ENCODE measurements at regions not wholly inside any gene's neighbourhood (a gene's known extent, or its start where the extent isn't known, plus 50 kb on each side); places are given as distances from the start of the nearest gene placed in this dataset.
"Not testable (repeated sequence)": the region's sequence is repeated elsewhere in the genome, so short reads cannot be mapped to it uniquely, and the experiment has no call there.

DNA sequence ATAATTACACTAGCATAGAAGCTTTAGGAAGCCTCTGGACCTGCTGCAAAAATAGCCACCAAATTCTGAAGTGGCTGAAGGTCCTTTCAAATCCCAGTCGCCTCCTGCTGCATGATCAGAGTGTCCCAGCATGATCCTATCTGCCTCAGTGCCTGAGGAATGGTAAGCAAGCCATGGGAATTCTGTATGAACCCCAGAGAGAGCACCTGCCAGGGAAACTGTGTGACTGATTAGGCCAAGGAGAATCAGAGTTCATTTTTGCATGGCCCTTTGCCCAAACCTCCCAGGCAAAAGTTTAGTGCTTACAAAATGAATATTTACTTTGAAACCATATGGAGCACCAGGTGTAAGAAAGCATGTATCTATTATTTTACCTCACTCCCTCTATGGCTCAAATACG is 221.4 kb downstream of the ARL4C start:
- DNase-seq (ENCODE audit: low read depth), result no peak

DNA sequence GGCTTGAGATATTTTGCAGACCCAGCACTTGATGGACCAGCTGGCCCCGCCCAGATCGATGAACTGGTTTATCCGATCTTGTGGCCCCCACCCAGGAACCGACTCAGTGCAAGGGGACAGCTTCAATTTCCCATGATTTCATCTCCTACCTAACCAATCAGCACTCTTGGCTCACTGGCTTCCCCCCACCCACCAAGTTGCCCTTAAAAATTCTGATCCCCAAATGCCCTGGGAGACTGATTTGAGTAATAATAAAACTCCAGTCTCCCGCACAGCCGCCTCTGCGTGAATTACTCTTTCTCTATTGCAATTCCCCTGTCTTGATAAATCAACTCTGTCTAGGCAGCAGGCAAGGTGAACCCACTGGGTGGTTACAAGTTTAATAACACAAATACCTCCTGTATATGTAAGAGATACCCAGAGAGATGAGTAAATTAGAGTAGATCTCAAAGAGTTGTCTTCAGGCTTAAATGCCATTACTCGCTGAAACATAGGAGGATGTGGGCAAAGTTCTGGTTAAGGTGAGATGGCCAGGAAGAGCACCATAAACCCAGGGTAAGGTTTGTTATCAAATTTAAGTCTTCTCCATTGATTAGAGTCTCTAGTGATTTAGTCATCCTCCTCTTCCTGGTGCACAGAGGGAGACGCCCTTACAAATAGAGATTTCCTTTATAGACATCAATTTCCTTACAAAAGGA is 222.8 kb downstream of the ARL4C start:
- no peak for DNase-seq (ENCODE audit: low read depth)

DNA sequence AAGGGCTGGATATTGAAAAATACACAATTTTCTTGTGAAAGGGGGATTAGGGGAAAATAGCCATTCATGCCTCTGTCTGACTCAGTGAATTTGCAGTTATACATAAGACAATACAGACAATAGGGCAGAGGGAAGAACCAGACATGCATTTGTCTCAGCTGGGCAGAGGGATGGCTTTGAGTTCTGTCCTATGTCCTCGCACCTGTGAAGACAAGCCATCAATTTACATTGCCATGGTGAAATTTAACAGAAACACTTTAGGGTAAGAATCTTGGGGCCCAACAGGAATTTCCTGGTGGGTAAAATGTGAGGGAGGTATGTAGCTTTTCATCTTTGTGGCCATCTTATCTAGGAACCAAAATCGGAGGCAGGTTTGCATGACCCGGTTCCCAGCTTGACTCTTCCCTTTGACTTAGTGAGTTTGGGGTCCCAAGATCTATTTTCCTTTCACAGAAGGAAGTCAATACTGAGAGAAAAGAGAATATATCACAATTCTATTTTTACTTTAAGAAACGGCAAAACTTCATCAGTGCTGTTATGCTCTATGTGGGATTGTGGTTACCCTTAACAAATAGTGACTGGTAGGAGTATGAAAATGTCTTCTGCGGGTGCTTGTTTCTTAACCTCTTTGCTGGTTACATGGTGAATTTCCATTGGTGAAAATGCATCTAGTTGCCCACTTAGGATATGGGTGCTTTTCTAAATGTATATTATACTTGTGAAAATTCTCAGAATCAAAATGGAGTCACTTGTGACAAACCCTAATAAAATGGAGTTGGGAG is 221.8 kb downstream of the SPP2 start:
- no peak for DNase-seq (ENCODE audit: low read depth)

DNA sequence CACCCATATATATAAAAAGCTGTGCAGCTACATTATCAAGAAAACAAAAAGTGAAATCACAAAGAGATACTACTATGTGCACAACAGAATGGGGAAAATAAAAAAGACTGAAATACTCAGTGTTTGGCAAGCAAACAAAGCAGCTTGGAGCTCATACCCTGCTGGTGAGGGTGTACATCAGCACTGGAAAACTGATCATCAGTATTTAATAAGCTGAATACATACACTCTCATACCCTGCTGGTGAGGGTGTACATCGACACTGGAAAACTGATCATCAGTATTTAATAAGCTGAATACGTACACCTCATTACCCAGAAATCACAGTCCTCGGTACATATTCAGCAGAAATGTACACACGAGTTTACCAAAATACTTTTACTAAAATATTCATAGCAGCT is 220.8 kb downstream of the SPP2 start:
- DNase-seq (ENCODE audit: low read depth), result no peak

DNA sequence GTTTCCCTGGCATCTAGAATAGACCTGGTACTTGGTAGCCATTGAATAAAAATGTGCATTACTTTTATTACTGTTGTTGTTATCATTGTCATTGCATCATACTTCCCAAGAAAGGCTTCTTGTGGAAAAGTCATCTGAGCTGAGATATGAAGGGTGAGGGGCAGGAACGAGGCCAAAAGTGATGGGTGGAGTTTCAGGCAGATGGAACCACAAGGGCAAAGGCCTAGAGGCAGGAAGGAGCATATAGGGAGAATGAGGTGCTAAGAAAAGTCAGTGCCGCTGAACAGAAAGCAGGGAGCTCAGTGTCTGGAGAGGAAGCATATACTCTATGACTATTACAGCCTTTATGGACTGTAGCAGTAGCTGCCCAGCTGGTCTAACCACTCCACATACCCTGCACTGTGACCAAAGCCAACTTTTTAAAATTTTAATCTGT is 219.3 kb downstream of the SPP2 start:
- DNase-seq (ENCODE audit: low read depth), result no peak

DNA sequence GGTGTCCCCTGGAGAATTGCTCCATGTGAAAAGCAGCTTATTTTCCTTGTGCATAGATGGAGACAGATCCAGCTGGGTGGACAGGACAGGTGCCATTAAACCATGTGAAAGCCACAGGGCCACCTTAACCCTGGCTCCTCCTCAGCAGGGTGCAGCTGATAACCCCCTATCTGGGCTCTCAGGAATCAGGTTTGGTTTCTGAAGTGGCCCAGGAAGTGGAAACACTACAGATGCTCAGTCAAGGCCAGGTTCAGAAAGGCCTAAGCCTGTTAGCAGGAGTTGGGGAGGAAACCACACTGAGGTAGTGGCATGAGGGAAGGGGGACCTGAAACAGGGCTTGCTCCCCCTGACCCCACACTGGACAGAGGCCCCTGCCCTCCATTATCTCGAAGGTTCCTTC is 217.0 kb downstream of the SPP2 start:
- no peak for DNase-seq (ENCODE audit: low read depth)

DNA sequence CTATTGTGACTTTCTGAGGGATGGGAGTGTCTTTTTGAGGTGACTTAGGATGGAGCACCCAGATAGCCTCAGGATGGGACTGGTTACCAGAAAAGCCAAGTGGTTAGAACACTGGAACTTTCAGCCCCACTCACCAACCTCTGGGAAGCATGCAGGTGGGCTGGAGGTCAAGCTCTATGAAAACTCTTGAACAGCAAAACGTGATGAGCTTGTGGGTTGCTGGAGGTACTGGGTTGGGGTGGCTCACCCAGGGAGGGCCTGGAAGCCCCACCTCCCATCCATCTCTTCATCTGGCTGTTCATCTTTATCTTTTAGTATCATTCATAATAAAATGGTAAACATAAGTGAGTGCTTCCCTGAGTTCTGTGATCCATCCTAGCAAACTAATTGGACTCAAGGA is 216.4 kb downstream of the SPP2 start:
- no peak for DNase-seq (ENCODE audit: low read depth)

DNA sequence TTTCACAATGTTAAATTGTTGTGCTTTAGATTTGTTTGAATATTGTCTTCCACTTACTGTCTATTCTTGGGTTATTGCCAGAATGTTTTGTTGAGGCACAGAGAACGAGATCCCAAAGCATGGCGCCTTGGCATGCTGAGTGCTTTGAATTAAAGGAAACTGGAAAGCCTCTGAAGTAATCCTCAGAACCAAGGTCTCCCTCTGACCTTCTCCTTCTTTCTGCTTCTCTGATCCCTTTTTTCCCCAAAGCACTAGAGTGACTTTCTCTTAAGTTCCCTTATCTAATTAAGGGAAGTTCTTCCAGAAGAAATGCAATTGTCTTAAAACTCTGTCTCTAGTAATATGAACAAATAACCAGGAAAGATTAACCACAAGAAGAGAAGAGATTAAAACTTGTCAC is 214.7 kb downstream of the SPP2 start:
- no peak for DNase-seq (ENCODE audit: low read depth)

DNA sequence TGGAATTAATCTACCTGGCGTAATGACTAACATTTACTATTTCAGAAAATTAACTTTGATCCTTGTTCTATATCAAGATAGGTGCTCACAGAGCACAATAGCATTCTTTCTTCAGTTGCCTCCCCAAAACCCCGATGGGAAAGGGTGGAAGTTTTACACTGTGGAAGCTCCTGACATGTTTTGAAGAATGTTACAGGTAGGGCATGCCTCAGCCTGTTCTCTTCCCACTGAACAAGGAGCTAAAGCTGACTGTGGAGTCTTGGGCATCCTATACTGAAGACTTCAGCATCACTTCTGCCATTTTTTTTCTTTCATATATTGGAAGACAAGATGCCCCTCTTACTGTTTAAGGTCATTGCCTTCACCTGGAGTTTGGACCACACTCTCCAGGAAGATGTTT is 211.2 kb downstream of the SPP2 start:
- DNase-seq (ENCODE audit: low read depth), result no peak

DNA sequence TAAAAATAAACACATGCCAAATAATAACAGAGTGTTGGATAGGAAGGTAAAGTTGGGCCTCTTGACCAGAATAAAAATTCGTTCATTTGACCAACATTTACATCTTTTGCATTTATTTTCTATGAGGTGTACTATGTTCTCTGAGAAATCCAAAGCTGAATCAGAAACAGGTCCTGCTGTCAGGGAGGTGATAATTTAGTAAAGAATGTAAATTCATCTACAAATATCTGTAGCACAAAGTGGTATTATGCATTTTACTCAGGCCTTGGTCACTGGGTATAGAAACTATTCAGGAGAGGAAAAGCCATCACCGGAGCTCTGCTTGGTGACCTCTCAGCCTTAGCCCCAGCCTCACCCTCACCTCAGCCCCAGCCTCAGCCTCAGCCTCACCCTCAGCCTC is 208.9 kb downstream of the SPP2 start:
- DNase-seq (ENCODE audit: low read depth), result no peak

DNA sequence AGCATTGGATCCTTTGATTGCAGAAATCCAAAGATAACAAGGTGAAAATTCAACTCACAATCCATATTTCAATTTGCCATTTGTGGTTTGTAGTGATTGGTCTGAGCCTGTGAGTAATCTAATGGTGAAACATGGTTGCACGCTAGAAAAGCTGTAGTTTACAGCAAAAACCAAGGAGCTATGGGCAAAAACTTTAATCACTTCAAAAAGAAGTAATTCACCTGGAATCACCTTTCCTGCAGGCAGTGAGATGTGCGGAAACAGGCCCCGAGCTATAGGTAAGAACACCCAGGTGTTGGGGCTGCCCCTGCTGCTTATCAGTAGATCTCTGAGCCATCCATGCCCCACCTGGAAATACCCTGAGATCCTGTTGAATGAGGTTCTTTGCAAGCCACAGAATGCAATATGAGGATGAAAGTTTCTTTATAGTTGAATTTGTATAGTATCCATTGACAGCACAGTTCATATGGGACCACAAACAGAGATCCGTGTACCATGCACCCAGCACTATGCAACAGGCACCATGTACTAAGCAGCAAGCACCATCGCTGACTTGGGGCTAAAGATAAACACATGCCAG is 208.2 kb downstream of the SPP2 start:
- DNase-seq (ENCODE audit: low read depth), result no peak

DNA sequence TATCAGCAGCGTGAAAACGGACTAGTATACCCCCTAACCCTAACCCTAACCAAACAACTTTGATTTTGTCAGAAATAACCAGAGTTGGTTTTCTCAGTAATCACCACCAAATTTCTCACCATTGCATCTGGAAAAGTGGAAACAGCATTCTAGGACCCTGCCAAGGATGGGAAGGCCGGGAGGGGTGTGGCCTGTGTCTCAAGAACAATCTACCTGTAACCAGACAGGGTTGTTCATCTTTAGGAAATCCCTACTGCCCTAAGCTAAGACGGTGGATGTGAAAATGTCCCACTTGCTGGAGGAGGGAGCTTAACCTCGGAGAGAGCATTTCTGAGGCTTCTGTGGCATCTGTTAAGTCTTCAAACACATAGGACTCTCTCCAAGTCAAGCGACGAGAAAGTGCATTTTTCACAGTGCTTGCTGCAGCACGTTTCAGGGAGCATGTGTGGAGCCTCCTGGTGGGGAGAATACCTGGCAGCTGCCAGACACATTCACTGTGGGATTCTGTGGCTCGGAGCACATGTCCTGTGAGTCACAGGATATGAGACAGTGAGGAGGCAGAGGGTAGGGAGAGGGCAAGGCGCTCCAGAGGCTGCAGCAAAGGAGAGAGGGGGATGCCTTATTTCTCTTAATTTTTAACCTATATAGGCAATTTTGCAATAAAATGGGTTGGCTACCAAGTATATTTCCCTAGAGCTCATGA is 207.5 kb downstream of the SPP2 start:
- no peak for DNase-seq (ENCODE audit: low read depth)

DNA sequence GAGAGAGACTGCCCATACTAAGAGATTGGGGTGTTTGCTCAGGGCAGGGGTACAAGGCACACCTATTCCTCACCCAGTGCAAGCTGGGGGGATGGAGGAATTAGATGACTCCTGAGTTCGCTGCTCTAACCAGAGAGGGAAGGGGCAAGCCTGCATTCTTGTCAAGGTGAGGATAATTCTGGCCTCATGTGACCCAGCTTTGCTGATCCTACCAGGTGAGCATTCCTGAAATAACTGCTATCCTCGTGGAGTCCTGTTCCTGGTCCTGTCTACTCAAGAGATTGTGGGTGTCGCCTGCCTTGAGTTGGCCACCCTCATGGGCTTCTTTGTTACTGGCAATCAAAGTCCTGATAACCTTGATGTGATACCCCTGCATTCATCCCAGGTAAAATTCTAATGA is 206.0 kb downstream of the SPP2 start:
- DNase-seq (ENCODE audit: low read depth), result no peak

DNA sequence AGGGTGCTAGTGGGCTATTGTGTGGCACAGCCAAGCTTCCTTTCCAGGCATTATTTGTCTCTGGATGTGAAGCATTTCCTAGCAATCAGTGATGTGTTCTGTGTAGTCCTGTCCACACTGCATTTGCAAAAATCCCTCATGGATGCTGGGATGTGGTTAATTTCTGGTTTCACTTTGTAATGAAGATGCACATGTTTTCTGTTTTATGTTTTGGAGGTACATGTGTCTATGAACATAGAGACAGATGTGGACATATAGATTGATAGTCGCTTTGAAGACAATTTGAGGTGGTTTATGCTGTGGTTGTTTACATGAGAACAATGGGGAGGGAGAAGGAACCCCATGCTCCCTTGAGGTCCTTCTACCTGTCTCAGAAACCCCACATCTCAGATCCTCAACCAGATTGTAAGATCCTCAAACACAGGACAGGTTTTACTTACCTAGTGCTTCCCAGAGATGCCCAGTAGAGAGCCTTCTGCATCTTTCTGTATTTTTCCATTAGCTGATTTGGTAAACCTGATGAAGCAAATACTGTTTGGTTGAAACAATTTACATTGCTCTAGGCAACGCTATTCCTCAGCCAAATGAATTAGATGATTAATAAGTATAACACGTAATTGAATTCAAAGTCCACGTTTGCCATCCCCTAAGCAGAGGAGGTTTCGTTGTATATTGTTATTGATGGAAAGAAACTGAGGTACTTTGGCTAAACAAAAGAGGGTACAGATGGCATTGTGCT is 204.4 kb downstream of the SPP2 start:
- no peak for DNase-seq (ENCODE audit: low read depth)

DNA sequence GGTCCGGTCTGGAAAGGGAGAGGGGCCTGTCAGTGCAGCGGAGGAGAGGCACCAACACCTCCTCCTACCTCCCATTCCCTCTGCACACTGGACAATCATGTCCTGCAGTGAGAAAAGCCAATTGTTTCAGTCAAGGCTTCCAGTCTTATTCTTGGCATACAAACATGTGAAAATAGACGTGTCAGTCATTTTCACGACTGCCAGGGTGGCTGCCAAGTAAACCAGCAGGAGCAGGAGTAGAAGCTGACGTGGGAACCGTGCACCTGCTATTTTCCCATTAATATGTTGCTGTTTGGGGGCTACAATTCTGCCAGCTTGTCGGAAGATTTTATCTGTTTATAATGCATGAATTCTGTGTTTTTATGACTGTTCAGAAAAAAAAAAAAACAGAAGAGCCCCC is 202.3 kb downstream of the SPP2 start:
- DNase-seq (ENCODE audit: low read depth), result no peak

DNA sequence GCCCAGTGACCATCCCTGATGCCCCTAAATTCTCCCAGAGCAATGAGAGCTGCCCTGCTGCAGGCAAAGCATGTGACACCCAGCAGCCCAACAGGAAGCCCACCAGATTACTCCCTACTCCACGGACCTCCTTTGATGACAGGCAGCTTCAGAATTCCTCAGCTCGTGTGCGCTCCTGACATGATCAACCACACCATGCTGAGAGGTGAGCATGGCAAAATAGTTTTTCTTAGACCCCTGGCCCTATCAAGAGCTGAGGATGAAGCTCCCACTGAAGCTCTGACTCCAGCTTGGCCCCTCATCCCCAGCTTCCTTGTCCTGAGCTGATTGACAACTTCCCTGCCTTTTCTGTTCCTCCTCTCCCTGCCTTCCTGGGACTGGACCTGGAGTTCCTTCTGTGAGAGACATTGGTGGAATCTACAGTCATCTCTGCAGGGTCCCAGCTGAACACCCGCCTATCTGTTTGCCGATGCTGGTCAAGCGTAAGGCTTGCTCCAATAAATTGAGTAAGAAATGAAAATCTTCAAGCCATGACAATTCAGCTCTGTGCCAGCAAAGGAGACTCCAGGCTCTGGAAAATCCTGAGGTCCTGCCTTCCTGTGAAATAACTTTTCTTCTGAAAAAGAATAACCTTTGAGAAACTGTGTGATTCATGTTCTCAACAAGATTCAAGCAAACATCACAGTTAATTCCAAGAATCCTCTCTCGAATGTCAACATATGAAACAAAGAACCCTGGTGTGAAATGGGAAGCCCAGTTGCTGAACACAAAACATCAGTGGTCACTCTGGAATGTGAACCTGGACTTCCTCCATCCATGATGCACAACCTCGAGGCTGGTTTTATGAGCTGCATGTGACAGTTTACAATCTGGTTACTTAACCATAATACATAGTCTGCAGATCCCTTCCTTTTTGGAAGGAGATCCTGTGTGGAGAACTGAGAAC is 201.1 kb downstream of the SPP2 start:
- no peak for DNase-seq (ENCODE audit: low read depth)

DNA sequence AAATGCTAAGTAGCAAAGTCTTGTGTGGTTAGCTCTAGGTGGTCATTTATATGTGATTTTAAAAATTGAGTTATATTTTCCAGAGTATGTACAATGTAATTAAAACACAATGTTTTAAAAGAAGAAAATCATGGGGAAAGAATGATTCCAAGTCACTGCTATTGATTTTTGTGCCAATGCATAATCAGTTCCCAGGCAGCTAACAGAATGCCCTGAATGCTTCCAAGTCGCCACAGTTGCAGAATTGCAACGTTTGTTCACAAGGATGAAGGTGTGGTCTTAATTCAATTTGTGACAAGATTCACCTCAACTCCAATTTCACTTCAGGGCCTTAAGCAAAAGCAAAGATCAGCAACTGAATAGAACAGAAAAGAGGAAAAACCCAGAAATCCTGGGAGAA is 200.4 kb downstream of the SPP2 start:
- DNase-seq (ENCODE audit: low read depth), result no peak

DNA sequence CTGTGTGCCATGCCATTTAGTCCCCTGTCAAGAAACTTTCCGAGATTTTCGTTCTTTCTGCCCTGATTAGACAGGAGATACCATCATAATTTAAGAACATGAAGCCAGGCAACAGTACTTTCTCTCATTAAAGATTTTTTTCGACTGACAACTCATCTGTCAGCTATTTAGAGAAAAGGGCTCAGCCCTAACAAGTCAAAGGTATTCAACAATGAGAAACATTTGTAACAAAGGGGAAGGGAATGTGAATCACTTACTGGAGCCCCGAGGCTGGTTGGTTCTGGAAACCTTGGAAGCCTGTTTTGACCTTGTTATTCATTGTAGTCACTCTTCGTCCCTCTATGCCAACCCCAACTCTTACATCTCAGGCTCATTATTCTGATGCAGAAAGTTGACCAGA is 199.4 kb downstream of the SPP2 start:
- DNase-seq (ENCODE audit: low read depth), result no peak

DNA sequence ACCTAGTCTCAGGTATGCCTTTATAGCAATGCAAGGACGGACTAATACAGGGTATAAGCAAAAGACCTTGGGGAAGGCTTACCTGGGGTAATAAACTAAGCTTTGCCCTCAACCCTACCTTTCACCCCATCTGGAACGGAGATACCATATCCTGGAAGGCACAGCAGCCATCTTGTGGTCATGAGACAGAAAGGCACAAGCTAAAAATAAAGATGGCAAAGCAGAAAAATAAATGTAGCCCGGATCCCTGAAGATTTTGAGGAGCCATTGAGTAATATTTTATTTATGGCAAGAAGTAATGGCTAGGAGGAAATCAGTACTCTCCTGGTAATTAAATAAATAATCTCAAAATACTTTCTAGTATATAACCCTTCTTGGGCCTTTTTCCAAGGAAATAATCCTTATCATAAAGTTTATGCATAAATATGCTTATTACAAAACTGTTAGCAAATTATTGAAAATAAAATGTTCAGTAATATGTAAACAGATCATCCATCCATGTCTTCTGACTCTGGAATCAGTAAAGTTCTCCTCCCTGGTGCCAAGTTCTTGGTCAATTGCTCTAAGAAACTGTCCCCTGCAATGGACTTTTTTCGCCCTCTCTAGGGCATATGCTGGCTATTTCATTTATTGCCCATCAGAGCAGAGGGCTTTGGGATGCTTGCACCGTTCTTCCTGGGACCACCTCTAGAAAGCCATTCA is 198.7 kb downstream of the SPP2 start:
- no peak for DNase-seq (ENCODE audit: low read depth)

DNA sequence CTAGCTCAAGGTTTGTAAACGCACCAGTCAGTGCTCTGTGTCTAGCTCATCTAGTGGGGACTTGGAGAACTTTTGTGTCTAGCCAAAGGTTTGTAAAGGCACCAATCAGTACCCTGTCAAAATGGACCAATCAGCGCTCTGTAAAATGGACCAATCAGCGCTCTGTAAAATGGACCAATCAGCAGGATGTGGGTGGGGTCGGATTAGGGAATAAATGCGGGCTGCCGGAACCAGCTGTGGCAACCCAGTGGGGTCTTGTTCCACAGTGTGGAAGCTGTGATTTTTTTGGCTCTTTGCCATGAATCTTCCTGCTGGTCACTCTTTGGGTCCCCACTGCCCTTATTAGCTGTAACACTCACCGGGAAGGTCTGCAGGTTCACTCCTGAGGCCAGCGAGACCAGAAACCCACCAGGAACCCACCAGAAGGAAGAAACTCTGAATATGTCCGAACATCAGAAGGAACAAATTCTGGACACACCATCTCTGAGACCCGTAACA is 197.8 kb downstream of the SPP2 start:
- DNase-seq (ENCODE audit: low read depth), result not testable (repeated sequence)

Data from stimulated activated CD8-positive, alpha-beta memory T cell treated with anti-CD3 and anti-CD28 coated beads, Interleukin-4, amount 100 ng/mL, for 24 hours (primary cell).